CD4-positive, alpha-beta T cell treated with Interleukin-4 for 1 hour (primary cell): ENCODE measurements at regions not wholly inside any gene's neighbourhood (a gene's known extent, or its start where the extent isn't known, plus 50 kb on each side); places are given as distances from the start of the nearest gene placed in this dataset.
"Not testable (repeated sequence)": the region's sequence is repeated elsewhere in the genome, so short reads cannot be mapped to it uniquely, and the experiment has no call there.

ENCODE experiments used
- DNase-seq, 2 donors: peaks; one replicate each; pipeline ENCODE4 v3.0.0-alpha.2; 2020 to 2022

DNA sequence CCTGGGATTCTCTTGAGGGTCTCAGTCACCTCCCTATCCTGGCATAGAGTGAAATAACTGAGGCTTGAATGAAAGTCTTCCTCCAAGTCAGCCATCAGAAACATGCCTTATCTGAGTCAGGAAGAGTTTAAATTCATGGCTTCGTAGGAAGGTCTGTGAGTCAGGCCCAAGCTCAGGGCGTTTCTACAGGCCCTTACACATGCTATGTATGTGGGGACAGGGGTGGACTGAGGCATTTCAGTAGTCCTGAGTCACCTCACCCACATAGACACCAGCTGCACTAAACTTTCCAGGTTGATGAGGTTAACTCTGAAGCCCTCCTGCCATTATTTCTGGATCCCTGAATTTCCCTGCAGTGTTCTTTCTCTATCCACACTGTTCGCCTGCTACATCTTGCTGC is 134.6 kb upstream of the RCN1 start:
- DNase-seq, result no peak

DNA sequence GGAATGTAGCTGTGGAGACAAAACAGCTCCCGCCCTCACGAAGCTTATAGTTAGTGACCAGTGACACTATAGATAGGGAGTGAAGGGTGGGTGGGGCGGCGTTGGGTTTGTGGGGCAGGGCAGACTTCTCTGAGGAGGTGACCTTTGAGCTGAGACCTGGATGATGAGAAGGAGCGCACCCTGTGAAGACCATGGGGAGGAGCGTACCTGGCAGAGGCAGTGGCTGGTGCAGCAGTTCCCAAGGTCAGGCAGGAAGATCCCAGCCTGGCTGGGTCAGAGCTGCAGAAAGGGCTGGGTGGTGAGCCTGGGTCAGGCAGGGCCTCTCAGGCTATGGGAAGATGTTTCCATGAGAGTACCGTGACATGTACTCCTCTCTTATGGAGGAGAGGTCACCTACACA is 135.0 kb upstream of the RCN1 start:
- no peak for DNase-seq

DNA sequence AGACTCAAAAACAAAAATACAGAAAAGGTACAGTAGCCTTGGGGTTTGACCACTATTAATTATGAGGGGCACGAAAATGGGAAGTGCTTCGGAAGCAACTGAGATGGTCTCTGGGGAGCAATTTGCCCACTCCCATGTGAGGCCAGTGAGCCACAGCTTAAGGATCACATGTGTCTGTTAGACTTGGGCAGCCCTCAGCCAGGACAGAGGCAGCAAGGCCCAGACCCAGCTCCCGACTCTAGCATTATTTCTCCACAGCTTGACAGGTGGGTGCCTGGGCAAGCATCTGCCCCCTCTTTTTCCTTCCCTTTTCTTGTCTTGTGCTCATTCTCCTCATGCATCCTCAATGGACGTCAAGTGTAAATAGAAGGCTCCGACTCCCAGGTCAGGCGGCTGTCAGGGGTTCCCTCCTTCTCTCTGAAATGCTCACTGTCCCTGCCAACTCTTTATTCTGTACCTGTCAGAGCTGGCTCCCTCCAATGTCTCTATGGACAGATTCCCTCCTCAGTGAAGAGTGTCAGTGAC is 137.0 kb upstream of the RCN1 start:
- no peak for DNase-seq

DNA sequence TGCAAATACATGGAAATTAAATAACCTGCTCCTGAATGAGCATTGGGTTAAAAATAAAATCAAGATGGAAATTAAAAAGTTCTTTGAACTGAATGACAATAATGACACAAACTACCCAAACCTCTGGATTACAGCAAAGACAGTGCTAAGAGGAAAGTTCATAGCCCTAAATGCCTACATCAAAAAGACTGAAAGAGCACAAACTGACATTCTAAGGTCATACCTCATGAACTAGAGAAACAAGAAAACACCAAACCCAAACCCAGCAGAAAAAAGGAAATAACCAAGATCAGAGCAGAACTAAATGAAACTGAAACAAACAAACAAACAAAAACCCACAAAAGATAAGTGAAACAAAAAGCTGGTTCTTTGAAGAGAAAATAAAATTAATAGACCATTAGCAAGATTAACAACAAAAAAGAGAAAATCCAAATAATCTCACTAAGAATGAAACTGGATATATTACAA is 138.6 kb upstream of the PAX6 start:
- not testable (repeated sequence) for DNase-seq

DNA sequence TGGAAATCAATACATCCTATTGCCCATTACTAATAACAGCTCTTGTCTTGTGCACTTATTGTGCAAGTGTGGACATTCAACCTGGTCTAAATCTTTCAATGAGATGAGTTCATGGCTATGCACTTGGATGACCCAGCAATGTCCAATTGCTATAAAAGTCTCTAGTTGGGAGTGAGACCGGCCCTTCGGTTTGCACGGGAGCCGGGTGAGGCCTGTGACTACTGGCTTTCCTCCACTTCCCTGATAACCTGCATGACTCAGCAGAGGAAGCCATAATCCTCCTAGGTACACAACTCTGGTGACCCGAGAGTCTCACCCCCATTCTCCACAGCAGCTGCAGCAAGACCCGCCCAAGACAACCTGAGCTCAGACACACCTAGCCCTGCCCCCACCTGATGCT is 135.9 kb upstream of the PAX6 start:
- no peak for DNase-seq

DNA sequence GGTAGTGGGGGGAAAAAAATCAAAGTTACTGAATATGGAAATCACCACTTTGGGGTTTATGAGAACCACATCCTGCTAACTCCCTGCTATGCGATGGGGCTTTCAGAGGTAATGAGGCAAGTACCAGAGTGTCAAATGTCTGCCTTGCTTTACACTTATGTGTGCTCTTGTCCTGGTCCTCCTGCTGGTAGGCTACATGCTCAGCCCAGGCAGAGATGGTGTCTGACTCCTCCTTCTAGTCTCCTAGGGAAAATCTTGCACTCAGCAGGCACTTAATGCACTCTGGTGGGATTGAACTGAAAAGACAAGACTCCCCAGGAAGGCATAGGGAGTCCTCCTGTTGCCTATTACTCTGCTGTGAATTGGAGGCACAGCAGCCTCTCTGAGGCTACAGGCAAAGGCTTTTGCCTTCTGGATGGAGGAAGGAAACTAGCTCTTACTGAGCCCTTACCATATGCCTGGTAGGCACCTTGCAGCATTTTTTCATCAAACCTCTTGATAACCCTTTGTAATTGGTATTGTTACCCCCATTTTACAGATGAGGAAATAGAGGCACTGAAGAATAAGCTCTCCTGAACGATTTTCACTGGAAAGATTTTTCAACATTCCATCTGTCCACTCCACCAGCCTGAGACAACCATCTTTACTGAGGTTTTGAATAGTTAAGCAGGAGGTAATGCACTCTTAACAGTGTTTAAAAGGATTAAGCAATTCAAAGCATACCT is 132.1 kb upstream of the PAX6 start:
- DNase-seq, result no peak

DNA sequence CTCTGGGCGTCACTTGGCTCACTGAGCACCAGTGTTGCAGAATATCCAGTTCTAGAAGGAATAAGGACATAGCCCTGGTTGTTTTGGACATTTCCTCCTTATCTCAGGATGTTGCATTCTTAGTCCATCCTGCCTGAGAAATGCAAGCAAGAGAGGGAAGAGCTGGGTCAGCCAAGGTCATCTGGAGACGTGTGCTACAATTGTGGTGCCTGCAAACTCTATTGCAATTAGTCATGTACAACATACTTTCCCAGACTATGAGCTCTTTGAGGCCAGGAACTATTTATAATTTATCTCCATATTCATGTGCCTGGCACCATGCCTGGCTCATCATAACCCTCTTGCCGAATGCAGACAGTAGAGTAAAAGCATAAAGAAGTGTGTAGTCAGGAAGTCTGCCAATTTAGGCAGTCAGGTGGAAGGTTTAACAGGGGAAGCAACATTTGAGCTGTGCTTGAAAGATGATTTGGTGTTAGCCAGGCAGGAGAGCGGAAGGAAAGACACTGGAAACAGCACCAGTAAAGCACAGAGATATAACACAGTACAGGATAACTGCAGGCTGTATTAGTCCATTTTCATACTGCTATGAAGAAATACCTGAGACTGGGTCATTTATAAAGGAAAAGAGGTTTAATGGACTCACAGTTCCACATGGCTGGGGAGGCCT is 129.4 kb upstream of the PAX6 start:
- DNase-seq, result no peak

DNA sequence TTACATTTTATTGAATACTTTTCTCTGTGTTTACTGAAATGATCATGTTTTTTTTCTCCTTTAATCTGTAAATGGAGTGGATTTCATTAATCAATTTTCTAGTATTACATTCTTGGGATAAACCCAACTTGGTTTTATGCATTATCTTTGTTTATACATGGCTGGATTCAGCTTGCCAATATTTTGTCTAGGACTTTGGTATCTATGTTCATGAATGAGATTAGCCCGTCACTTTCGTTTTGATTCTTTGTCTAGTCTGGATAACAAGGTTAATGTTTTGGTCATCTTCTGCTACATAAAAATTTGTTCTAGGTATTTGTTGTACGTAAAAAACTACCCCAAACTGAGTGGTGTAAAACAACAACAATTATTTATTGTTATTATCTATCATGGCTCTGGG is 127.9 kb upstream of the PAX6 start:
- DNase-seq, result no peak

DNA sequence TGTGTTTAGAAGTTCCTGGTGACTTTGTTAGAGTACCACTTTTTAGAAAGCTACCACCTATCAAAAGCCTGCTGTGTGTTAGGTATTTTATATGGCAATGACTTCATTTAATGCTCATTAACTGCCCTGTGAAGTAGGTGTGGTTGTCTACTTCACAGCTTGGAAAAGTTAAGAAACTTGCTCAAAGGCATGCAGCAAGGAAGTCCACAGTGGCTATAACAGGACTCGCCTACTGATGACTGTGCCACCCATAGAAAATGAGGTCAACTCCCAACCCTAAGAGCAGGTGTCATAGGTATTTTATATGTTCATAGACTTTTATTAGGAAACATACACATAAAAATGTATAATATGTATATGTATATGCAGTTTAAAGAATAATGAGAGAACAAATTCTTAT is 125.2 kb upstream of the PAX6 start:
- DNase-seq, result no peak

DNA sequence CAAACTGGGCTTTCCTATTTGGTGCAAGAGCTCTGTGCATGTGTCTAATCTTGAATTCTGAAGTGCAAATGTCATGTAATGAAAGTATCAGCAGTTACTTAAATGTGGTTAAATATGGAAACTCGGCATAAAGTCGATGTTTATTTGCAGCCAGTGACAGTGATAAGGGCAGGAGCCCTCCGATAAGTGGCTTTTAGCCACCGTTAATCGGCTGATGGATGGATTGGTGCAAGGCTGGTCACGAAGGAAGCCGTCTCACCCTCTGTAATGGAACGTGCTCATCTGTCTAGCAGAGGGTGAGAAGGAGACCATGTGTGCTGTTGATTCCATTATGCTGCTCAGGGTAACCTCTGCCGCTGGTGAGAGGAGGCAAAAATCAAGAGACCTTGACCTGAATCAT is 121.8 kb upstream of the PAX6 start:
- no peak for DNase-seq

DNA sequence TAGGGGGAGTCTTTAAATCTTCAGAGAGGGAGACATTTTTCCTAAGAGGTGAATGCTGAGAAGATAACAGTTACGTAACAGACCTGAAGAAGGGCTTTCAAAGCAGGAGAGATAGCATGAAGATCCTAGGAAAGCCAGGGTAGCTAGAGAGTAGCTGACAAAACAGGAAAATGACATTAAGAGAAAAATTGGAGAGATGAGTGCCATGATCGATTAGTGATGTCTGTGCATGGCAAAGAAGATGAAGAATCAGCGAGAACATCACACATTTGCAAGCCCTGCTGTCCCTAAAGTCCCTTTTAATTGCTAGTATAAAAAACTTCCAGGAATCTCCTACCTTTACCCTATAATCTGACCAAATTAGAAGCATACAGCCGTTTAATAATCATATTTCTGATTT is 116.9 kb upstream of the PAX6 start:
- DNase-seq, result no peak

DNA sequence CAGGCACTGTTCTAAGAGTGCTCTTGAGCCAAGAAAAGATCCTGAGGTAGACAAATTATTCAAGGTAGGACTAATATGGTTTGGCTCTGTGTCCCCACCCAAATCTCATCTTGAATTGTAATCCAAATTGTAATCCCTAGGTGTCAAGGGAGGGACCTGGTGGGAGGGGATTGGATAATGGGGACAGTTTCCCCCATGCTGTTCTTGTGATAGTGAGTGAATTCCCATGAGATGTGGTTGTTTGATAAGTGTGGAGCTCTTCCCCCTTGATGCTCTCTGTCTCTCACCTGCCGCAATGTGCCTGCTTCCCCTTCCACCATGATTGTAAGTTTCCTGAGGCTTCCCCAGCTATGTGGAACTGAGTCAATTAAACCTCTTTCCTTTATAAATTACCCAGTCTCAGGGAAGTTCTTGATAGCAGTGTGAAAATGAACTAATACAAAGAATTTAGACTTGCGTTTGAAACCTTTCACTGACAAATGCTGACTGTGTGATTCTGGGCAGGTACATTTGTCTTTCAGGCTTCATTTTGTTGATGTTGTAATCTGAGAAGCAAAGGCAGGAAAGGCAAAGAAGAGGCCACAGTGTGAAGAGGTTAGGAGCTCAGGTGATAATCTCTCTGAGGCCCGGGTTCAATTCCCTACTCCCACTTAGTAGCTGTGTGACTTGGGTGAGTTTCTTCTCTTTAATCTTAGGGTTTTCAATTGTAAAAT is 115.8 kb upstream of the PAX6 start:
- DNase-seq, result no peak

DNA sequence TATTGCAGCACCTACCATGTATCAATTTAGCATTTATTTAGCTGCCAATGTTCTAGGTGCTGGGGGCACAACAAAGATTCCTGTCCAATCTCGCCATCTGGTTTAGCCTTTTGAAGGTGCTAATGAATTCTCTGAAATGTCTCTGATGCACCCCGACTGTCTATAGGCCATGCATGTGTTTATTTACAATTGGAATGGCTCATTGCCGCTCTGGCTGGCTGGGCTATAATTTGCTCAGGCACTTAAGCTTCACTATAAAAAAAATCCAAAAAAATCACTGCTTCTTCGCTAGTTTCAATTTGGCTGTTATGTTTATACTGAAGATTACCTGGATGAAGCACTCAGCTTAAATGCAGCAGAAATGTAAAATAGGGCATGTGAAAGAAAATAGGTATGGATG is 115.0 kb upstream of the PAX6 start:
- no peak for DNase-seq

DNA sequence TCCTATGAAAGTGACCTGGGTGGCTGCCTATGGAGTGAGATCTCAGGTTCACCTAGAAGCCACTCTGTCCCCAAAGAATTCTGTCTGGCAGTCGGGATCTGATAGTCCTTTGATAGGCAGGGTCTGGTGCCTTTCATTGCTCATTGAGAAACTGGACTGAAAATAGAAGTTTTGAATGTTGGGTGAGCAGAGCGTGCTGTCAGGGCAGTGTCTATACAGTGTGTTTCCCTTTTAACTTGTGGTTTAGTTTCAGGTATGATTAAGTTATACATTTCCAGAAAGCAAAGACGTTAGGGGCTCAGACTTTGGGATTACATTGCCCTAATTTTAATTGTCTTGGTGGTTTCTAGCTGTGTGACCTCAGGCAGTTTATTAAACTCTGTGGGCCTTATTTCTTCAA is 111.3 kb upstream of the PAX6 start:
- DNase-seq, result no peak

DNA sequence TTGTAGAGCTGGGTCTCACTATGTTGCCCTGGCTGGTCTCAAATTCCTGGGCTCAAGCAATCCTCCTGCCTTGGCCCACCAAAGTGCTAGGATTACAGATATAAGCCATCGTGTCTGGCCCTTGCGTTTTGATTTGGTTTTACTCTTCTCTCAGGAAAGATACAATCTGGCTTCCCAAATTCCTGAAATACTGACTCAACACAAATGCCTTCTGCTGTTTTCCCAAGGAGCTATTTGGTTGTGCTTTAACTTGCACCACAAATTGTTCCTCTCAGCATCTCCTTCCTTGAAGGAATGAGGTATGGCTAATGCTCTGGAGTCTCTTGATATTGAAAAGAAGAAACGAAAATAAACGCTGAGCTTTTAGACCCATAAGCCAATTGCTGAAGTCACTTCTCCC is 110.0 kb upstream of the PAX6 start:
- no peak for DNase-seq

DNA sequence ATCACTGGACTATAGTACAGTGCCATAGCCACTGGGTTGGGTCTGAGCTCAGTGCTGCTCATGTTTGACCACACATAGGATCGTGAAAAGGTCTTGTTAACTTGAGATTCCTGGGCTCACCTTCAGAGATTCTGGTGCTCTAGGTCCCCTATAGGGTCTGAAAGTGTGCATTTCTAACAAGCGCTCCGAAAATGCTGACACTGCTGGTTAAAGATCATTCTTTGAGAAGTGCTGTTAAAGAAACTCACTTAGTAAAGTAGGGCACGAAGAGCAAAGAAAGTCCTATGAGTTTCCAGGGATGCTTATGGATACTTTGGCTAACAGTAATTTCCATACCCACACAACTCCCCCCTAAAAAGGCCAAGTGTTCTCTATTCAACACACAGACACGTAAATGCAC is 108.1 kb upstream of the PAX6 start:
- DNase-seq, result no peak

DNA sequence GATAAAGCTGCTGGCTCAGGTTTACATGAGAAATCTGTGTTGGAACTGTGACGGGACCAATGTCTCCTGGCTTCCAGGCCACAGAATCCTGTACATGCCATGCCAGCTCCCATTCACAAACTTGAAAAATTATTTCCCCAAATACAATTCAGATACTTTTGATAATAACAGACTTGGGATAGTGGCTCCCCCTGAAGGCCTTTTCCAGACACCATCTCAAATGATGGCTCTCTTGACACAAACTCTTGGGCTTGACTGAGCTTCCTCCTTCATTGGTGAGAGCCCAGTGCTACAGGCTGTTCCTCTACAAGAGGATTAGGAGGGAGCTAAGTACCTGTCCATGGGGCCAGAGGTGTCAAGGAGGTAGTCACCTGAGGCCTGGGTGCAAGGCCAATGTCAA is 104.7 kb upstream of the PAX6 start:
- DNase-seq, result no peak

DNA sequence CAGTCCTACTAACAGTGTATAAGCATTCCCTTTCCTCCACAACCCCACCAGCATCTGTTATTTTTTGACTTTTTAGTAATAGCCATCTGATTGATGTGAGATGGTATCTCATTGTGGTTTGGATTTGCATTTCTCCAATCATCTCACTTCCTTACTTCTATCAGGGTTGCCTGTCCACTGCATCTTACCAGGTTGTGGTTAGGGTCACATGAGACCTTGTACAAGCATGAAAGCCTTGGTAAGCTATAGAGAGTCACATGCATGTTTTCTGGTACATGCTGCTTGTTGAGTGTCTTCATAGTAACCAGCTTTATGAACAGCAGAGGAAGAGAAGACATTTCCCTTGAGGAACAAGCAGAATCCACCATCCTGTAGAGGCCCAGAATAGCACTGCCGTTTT is 102.9 kb upstream of the PAX6 start:
- no peak for DNase-seq

DNA sequence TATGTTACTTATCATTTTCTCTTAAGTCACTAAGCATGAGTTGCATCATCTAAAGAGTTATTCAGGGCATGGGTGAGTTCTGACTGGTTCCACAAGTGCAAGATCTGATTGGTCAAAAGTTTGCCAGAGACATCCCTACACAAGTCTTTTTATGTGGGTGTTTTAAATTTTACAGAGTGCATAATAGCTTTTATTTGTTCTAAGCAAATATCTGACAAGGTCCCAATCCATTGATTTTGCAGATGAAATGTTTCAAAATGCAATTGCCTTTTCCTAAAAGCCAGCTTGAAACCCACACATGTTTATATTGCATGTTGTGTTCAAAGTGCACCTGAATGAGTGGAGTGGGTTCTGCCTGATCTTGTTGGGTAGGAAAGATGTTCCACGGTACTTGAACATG is 101.7 kb upstream of the PAX6 start:
- DNase-seq, result no peak

DNA sequence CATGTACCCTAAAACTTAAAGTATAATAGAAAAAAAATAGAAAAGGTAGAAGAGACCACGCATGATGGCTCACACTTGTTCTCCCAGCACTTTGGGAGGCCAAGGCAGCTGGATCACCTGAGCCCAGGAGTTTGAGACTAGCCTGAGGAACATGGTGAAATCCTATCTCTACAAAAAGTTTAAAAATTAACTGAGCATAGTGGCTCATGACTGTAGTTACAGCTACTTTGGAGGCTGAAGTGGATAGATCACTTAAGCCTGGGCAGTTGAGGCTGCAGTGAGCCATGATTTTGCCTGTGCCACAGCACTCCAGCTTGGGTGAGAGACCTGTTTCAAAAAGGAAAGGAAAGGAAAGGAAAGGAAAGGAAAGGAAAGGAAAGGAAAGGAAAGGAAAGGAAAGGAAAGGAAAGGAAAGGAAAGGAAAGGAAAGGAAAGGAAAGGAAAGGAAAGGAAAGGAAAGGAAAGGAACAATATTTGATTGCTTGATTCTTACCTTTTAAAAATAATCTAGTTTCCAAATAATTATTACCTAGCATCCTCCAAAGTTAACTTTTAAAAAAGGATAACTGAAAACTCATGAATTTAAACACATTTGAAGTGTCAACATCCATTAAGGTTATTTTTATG is 99.9 kb upstream of the PAX6 start:
- no peak for DNase-seq

DNA sequence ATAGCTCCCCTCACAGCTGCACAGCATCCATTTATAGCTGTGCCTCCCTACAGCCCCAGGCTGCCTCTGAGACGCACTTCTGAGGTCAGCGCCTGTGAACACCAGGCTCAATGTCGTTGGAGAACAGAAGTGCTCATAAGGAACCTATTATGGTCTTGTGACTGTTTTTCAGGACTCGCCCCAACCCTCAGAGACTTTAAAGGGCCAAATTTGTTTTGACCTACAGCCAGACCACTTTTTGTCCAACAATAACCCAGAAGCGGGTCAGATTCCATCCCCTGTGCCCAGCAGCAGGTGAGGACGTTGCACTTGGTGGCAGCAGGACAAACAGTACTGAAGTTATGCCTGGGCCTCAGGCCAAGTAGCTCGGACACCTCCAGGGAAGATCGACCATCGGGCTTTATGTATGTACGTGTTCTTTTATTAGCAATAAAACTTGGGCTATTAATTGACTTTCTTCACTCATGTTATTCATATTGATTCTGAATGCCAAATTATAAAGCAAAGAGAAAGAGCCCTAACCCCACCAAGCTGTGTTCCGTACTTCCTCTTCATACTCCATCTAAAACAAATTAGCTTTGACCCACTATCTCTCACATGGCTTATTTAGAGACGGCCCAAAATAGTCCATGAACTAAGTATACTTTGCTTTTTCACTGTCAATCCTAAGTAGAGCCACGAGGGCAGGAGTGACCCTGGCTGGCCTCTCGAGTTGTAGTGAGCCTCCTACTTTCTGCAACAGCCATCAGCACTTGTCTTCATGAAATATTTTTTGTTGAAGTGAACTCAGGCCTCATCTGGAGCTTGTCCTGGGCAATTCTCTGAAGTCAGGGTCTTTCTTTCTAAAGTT is 92.3 kb upstream of the PAX6 start:
- no peak for DNase-seq

DNA sequence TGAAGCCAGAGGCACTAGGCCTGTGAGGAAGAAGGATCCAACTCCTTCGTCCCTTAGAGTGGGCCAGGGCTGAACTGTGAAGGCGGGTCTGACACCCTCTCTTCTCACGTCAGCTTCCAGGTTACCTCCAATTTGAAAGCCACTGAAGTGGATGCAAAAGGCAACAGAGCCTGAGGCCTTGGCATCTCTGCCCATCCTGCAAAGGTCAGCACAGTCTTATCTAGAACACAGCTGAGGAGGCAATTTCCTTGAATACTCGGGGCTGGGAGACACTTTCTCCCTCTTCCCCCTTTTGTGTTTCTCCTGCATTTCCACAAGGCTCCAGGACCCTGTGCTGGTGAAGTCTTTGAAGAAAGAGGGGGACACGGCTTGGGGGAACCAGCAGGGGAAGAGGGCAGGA is 91.6 kb upstream of the PAX6 start:
- DNase-seq, result no peak

DNA sequence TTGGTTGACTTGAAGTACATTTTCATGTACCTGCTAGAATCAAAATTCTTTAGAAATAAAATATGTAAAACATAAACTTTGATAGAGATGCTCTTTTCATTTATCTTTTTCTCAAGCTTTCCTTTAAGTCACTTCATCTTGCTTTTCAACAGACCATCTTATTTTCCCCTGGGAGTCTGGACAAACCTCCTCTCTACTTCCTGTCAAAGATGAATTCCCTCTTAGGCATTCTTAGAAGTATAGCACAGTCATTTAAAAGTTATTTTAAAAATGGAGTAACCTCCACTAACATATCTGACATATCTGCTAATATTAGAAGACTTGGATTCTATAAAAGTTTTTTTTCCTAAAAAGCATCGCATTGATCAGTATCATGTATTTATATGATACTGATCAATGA is 84.8 kb upstream of the PAX6 start:
- no peak for DNase-seq
